ENCODE measurements at regions not wholly inside any gene's neighbourhood (a gene's known extent, or its start where the extent isn't known, plus 50 kb on each side); places are given as distances from the start of the nearest gene placed in this dataset.

- Histone ChIP-seq H3K4me1 (ENCODE audit: low read depth, poor library complexity, severe bottlenecking) (no peaks in the 10 kb centered on the region), H3K4me2 (no peak overlapping the region), H3K27me3 (ENCODE audit: insufficient read depth, low read depth) (no peaks in the 10 kb centered on the region), H3K79me2 (ENCODE audit: insufficient read depth, low read depth) (no peaks in the 10 kb centered on the region), H4K20me1 (ENCODE audit: insufficient read depth) (no peaks in the 10 kb centered on the region), H3K9ac (no peak overlapping the region), H3K27ac (no peak overlapping the region), H2AFZ (ENCODE audit: low read depth) (no peak overlapping the region), H3K4me3 (IDR thresholded peaks at IDR 0.05; ENCODE audit: insufficient read depth, low read depth, low read length) (no peak overlapping the region), H3K36me3 (ENCODE audit: insufficient read depth) (no peaks in the 10 kb centered on the region)
- no peak for TF ChIP-seq CTCF (conservative IDR thresholded peaks at IDR 0.05; ENCODE audit: low read depth, low read length)
These were observed 89.6 kb upstream of the PKDCC start for GRCh38 chr2:41958251-41958650.

GRCh38 chr2:41958775-41959174 lies 89.0 kb upstream of the PKDCC start:
- H4K20me1 ChIP-seq (ENCODE audit: insufficient read depth) = no peaks in the 10 kb centered on the region
- no peaks in the 10 kb centered on the region for H3K36me3 ChIP-seq (ENCODE audit: insufficient read depth)
- no peak overlapping the region for H2AFZ ChIP-seq (ENCODE audit: low read depth)
- no peaks in the 10 kb centered on the region for H3K27me3 ChIP-seq (ENCODE audit: insufficient read depth, low read depth)
- TF ChIP-seq CTCF (conservative IDR thresholded peaks at IDR 0.05; ENCODE audit: low read depth, low read length) = no peak
- no peak overlapping the region for H3K9ac ChIP-seq
- no peak overlapping the region for H3K4me3 ChIP-seq (IDR thresholded peaks at IDR 0.05; ENCODE audit: insufficient read depth, low read depth, low read length)
- H3K27ac ChIP-seq = no peak overlapping the region
- H3K79me2 ChIP-seq (ENCODE audit: insufficient read depth, low read depth) = no peaks in the 10 kb centered on the region
- no peaks in the 10 kb centered on the region for H3K4me1 ChIP-seq (ENCODE audit: low read depth, poor library complexity, severe bottlenecking)
- H3K4me2 ChIP-seq = no peak overlapping the region

- no peak overlapping the region for H3K4me3 ChIP-seq (IDR thresholded peaks at IDR 0.05; ENCODE audit: insufficient read depth, low read depth, low read length)
- H3K9ac ChIP-seq = no peak overlapping the region
- H3K36me3 ChIP-seq (ENCODE audit: insufficient read depth) = no peaks in the 10 kb centered on the region
- H3K27ac ChIP-seq = no peak overlapping the region
- H3K79me2 ChIP-seq (ENCODE audit: insufficient read depth, low read depth) = no peaks in the 10 kb centered on the region
- no peak overlapping the region for H3K4me2 ChIP-seq
- no peak overlapping the region for H2AFZ ChIP-seq (ENCODE audit: low read depth)
- no peaks in the 10 kb centered on the region for H4K20me1 ChIP-seq (ENCODE audit: insufficient read depth)
- no peak for TF ChIP-seq CTCF (conservative IDR thresholded peaks at IDR 0.05; ENCODE audit: low read depth, low read length)
- H3K4me1 ChIP-seq (ENCODE audit: low read depth, poor library complexity, severe bottlenecking) = peaks cover 3% of the 10 kb centered on the region
- no peaks in the 10 kb centered on the region for H3K27me3 ChIP-seq (ENCODE audit: insufficient read depth, low read depth)
These were observed 88.1 kb upstream of the PKDCC start for GRCh38 chr2:41959760-41960159.

GRCh38 chr2:41962922-41963622 lies 84.7 kb upstream of the PKDCC start:
- H4K20me1 ChIP-seq (ENCODE audit: insufficient read depth) = no peaks in the 10 kb centered on the region
- no peak overlapping the region for H3K27ac ChIP-seq
- H3K4me2 ChIP-seq = no peak overlapping the region
- TF ChIP-seq CTCF (conservative IDR thresholded peaks at IDR 0.05; ENCODE audit: low read depth, low read length) = no peak
- H2AFZ ChIP-seq (ENCODE audit: low read depth) = no peak overlapping the region
- no peaks in the 10 kb centered on the region for H3K79me2 ChIP-seq (ENCODE audit: insufficient read depth, low read depth)
- H3K9ac ChIP-seq = no peak overlapping the region
- no peaks in the 10 kb centered on the region for H3K36me3 ChIP-seq (ENCODE audit: insufficient read depth)
- peaks cover 3% of the 10 kb centered on the region for H3K4me1 ChIP-seq (ENCODE audit: low read depth, poor library complexity, severe bottlenecking)
- no peak overlapping the region for H3K4me3 ChIP-seq (IDR thresholded peaks at IDR 0.05; ENCODE audit: insufficient read depth, low read depth, low read length)
- H3K27me3 ChIP-seq (ENCODE audit: insufficient read depth, low read depth) = no peaks in the 10 kb centered on the region
